ENCODE measurements at regions not wholly inside any gene's neighbourhood (a gene's known extent, or its start where the extent isn't known, plus 50 kb on each side); places are given as distances from the start of the nearest gene placed in this dataset.

DNA sequence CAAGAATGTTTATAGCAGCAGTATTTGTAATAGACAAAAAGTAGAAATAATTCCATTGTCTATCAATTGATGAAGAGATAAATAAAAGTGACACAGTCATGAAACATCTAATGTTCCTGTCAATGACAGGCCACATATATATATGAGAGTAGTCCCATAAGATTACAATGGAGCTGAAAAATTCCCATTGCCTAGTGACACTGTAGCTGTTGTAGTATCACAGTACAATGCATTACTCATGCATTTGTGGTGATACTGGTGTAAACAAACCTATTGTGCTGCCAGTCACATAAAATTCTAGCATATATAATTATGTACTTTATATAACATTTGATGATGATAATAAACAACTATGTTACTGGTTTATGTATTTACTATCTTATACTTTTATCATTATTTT lies 141.9 kb upstream of the LYPLAL1 start:
- Histone ChIP-seq H3K4me1 (ENCODE audit: low read length) (no peaks in the 10 kb centered on the region), H3K9me3 (replicated peaks; ENCODE audit: insufficient read depth, low read length) (no peaks in the 10 kb centered on the region), H3K36me3 (replicated peaks; ENCODE audit: insufficient read depth, low read length) (no peaks in the 10 kb centered on the region), H3K9me2 (replicated peaks; ENCODE audit: insufficient read depth, low read length) (no peaks in the 10 kb centered on the region), H3K9ac (ENCODE audit: low read length) (no peak overlapping the region), H3F3A (ENCODE audit: insufficient read depth, low read length) (no peaks in the 10 kb centered on the region), H3K4me2 (ENCODE audit: low read depth, low read length) (no peak overlapping the region), H3K27me3 (replicated peaks; ENCODE audit: insufficient read depth, low read length) (no peaks in the 10 kb centered on the region), H3K4me3 (ENCODE audit: low read length) (no peak overlapping the region), H4K20me1 (ENCODE audit: insufficient read depth, low read length) (no peaks in the 10 kb centered on the region), H2AFZ (ENCODE audit: low read length) (no peak overlapping the region), H3K79me2 (ENCODE audit: low read length) (no peaks in the 10 kb centered on the region), H3K27ac (ENCODE audit: low read length) (no peak overlapping the region)
- no peak for DNase-seq
- TF ChIP-seq EZH2 (optimal IDR thresholded peaks at IDR 0.05; ENCODE audit: low read depth, low read length) (no peak), EZH2phosphoT487 (IDR thresholded peaks at IDR 0.05; ENCODE audit: low read length) (no peak)
- TF ChIP-seq, protein P1, sequence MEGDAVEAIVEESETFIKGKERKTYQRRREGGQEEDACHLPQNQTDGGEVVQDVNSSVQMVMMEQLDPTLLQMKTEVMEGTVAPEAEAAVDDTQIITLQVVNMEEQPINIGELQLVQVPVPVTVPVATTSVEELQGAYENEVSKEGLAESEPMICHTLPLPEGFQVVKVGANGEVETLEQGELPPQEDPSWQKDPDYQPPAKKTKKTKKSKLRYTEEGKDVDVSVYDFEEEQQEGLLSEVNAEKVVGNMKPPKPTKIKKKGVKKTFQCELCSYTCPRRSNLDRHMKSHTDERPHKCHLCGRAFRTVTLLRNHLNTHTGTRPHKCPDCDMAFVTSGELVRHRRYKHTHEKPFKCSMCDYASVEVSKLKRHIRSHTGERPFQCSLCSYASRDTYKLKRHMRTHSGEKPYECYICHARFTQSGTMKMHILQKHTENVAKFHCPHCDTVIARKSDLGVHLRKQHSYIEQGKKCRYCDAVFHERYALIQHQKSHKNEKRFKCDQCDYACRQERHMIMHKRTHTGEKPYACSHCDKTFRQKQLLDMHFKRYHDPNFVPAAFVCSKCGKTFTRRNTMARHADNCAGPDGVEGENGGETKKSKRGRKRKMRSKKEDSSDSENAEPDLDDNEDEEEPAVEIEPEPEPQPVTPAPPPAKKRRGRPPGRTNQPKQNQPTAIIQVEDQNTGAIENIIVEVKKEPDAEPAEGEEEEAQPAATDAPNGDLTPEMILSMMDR (IDR thresholded peaks at IDR 0.05; ENCODE audit: low read length): no peak

DNA sequence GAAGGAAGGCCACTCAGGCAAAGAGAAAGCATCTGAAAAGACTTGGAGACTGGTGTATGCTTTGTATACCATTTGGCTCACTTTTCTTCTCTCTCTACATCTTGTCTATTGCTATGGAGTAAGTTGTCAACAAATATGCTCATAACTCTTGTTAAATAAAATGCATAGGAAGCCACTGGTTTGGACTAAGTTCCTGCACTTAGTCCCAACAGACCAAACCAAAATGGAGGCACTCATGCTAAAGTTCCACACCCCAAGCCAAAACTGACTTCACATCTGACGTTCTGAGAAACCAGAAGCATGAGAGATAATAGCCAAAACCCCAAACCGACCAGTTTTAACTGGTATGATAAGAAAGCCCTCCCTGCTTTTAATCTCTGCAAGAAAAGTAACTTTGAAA lies 135.3 kb upstream of the LYPLAL1 start:
- Histone ChIP-seq H3K4me2 (ENCODE audit: low read depth, low read length) (no peak overlapping the region), H3K79me2 (ENCODE audit: low read length) (no peaks in the 10 kb centered on the region), H3K9me3 (replicated peaks; ENCODE audit: insufficient read depth, low read length) (no peaks in the 10 kb centered on the region), H3F3A (ENCODE audit: insufficient read depth, low read length) (no peaks in the 10 kb centered on the region), H3K4me1 (ENCODE audit: low read length) (no peaks in the 10 kb centered on the region), H2AFZ (ENCODE audit: low read length) (no peak overlapping the region), H3K9me2 (replicated peaks; ENCODE audit: insufficient read depth, low read length) (no peaks in the 10 kb centered on the region), H3K9ac (ENCODE audit: low read length) (no peak overlapping the region), H4K20me1 (ENCODE audit: insufficient read depth, low read length) (no peaks in the 10 kb centered on the region), H3K27me3 (replicated peaks; ENCODE audit: insufficient read depth, low read length) (no peaks in the 10 kb centered on the region), H3K4me3 (ENCODE audit: low read length) (no peak overlapping the region), H3K27ac (ENCODE audit: low read length) (no peak overlapping the region), H3K36me3 (replicated peaks; ENCODE audit: insufficient read depth, low read length) (no peaks in the 10 kb centered on the region)
- TF ChIP-seq EZH2 (optimal IDR thresholded peaks at IDR 0.05; ENCODE audit: low read depth, low read length) (no peak), EZH2phosphoT487 (IDR thresholded peaks at IDR 0.05; ENCODE audit: low read length) (no peak)
- TF ChIP-seq, protein P1 (IDR thresholded peaks at IDR 0.05; ENCODE audit: low read length): no peak
- DNase-seq: no peak

DNA sequence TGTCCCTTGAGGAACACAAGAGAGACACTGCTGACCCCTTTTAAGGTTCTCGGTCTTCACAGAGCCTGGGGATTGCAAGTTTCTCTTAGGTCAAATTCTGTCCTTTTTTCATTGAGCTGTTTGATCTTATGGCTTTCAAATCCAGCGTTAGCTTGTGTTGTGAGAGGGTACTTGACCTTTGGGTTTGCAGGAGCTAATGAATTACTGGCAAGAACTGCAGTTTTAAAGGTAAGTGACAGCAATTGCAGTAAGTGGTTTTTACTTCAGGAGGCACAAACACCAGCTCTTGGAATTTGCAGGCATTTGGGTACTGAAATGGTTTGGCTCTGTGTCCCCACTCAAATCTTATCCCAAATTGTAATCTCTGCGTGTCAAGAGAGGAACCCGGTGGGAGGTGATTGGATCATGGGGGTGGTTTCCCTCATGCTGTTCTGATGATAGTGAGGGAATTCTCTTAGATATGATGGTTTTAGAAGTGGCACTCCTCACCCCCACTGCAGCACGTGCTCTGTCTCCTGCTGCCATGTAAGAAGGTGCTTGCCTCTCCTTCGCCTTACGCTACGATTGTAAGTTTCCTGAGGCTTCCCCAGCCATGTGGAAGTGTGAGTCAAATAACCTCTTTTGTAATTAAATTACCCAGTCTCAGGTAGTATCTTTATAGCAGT lies 134.5 kb upstream of the LYPLAL1 start:
- Histone ChIP-seq H3K9ac (ENCODE audit: low read length) (no peak overlapping the region), H3K9me3 (replicated peaks; ENCODE audit: insufficient read depth, low read length) (no peaks in the 10 kb centered on the region)
- no peak for TF ChIP-seq EZH2phosphoT487 (IDR thresholded peaks at IDR 0.05; ENCODE audit: low read length)
- TF ChIP-seq EZH2 (optimal IDR thresholded peaks at IDR 0.05; ENCODE audit: low read depth, low read length): no peak
- TF ChIP-seq, protein P1 (IDR thresholded peaks at IDR 0.05; ENCODE audit: low read length): no peak

More for the DNA sequence above, 134.5 kb upstream of the LYPLAL1 start:
- no peaks in the 10 kb centered on the region for H3K79me2 ChIP-seq (ENCODE audit: low read length)
- no peaks in the 10 kb centered on the region for H3K9me2 ChIP-seq (replicated peaks; ENCODE audit: insufficient read depth, low read length)
- no peak overlapping the region for H3K27ac ChIP-seq (ENCODE audit: low read length)
- no peaks in the 10 kb centered on the region for H4K20me1 ChIP-seq (ENCODE audit: insufficient read depth, low read length)
- no peak for DNase-seq
- H3K27me3 ChIP-seq (replicated peaks; ENCODE audit: insufficient read depth, low read length): no peaks in the 10 kb centered on the region
- no peak overlapping the region for H2AFZ ChIP-seq (ENCODE audit: low read length)
- no peak overlapping the region for H3K4me3 ChIP-seq (ENCODE audit: low read length)
- no peaks in the 10 kb centered on the region for H3K4me1 ChIP-seq (ENCODE audit: low read length)
- H3K36me3 ChIP-seq (replicated peaks; ENCODE audit: insufficient read depth, low read length): no peaks in the 10 kb centered on the region
- no peaks in the 10 kb centered on the region for H3F3A ChIP-seq (ENCODE audit: insufficient read depth, low read length)
- H3K4me2 ChIP-seq (ENCODE audit: low read depth, low read length): no peak overlapping the region

All from MM.1S (cell line).